ENCODE measurements at regions not wholly inside any gene's neighbourhood (a gene's known extent, or its start where the extent isn't known, plus 50 kb on each side); places are given as distances from the start of the nearest gene placed in this dataset.

DNA sequence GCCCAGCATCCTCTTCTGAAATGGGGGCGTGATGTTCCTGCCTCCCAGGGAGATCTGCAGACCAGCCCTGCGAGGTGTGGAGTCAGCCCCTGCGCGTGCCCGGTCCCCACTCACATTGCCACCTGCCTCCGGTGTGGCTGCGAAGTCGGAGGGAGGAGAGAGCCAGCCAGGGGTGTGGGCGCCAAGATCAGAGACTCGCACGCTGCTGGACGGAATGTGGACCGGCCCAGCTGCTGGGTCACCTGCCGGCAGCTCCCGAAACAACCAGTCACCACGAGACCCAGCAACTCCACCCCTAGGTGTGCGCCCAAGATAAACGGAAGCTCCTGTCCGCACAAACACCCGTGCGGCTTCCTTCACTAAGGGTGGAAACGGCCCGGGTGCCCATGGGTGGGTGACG lies 51.1 kb upstream of the EGFL7 start:
- no peaks in the 10 kb centered on the region; the same call in 1 of the 2 replicates for H3K4me1 ChIP-seq
- H3K27me3 ChIP-seq = no peaks in the 10 kb centered on the region
- no peaks in the 10 kb centered on the region for H3K36me3 ChIP-seq
- H3K4me3 ChIP-seq (ENCODE audit: low read depth, low read length) = no peak overlapping the region
- no peak for DNase-seq
- TF ChIP-seq, protein P1, sequence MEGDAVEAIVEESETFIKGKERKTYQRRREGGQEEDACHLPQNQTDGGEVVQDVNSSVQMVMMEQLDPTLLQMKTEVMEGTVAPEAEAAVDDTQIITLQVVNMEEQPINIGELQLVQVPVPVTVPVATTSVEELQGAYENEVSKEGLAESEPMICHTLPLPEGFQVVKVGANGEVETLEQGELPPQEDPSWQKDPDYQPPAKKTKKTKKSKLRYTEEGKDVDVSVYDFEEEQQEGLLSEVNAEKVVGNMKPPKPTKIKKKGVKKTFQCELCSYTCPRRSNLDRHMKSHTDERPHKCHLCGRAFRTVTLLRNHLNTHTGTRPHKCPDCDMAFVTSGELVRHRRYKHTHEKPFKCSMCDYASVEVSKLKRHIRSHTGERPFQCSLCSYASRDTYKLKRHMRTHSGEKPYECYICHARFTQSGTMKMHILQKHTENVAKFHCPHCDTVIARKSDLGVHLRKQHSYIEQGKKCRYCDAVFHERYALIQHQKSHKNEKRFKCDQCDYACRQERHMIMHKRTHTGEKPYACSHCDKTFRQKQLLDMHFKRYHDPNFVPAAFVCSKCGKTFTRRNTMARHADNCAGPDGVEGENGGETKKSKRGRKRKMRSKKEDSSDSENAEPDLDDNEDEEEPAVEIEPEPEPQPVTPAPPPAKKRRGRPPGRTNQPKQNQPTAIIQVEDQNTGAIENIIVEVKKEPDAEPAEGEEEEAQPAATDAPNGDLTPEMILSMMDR (IDR thresholded peaks at IDR 0.05; ENCODE audit: low read depth, low read length) = no peak
- H3K9me3 ChIP-seq = no peaks in the 10 kb centered on the region

DNA sequence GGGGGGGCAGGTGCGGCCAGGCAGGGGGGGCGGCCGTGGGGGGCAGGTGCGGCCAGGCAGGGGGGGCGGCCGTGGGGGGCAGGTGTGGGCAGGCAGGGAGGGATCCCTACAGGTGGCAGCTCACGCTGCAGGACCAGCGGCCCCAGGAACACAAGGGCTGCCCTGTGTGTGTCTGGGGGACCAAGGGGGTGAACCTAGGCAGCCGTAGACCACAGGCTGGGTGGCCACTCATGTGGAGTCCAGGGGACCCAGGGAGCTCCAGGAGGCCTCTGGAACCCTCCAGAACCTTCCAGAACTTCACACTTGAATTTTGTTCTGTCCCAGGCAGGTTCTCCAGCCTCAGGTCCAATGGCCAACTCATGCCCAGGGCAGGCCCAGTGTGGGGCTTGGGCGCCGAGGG lies 51.6 kb upstream of the EGFL7 start:
- H3K36me3 ChIP-seq = no peaks in the 10 kb centered on the region
- TF ChIP-seq, protein P1 (IDR thresholded peaks at IDR 0.05; ENCODE audit: low read depth, low read length) = no peak
- no peaks in the 10 kb centered on the region; the same call in 1 of the 2 replicates for H3K4me1 ChIP-seq
- H3K27me3 ChIP-seq = no peaks in the 10 kb centered on the region
- no peak for DNase-seq
- no peaks in the 10 kb centered on the region for H3K9me3 ChIP-seq
- no peak overlapping the region for H3K4me3 ChIP-seq (ENCODE audit: low read depth, low read length)

DNA sequence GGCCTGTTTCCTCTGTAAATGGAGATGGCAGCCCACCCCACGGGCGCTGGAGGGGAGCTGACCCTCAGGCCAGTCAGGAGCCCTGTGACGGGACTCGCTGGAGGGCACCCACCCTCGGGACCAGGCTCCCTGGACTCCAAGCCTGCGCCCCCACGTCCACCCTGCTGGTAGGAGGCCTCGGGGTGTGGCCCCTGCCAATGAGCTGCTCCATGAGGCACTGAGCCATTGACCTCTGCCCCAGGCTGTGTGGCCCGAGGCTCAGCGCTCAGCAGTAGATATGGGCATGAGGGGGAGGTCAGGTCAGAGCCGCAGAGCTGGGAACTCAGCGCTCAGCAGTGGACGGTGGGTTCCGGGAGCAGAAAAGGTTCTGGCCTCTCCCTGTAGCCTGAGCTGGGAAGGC lies 52.3 kb upstream of the EGFL7 start:
- no peak overlapping the region for H3K4me3 ChIP-seq (ENCODE audit: low read depth, low read length)
- no peak for DNase-seq
- TF ChIP-seq, protein P1 (IDR thresholded peaks at IDR 0.05; ENCODE audit: low read depth, low read length) = no peak
- no peaks in the 10 kb centered on the region for H3K9me3 ChIP-seq
- no peaks in the 10 kb centered on the region; the same call in 1 of the 2 replicates for H3K4me1 ChIP-seq
- H3K27me3 ChIP-seq = no peaks in the 10 kb centered on the region
- H3K36me3 ChIP-seq = no peaks in the 10 kb centered on the region

DNA sequence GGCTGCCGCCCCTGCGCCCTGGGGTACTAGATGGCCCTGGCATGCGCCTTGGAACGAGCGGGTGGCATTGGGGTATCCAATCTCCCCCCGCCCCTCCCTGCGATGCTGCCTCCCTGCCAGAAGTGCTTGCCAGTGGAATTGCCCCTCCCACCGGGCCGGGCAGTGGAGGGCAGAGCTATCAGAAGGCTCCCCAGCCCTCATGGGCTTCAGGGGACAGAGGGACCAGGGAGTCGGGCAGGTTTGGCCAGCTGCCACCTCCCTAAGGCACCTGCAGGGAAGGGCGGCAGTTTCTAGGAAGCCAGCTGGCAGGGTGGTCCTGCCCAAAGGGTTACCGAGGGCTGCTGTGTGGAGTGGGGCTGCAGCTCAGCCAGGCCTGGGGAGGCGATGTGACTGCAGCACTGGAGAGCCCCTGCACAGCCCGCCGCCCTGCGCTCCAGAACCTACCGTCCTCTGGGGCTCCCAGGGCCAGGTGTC lies 52.8 kb upstream of the EGFL7 start:
- no peak overlapping the region for H3K4me3 ChIP-seq (ENCODE audit: low read depth, low read length)
- TF ChIP-seq, protein P1 (IDR thresholded peaks at IDR 0.05; ENCODE audit: low read depth, low read length) = no peak
- H3K9me3 ChIP-seq = no peaks in the 10 kb centered on the region
- no peaks in the 10 kb centered on the region for H3K36me3 ChIP-seq
- H3K27me3 ChIP-seq = no peaks in the 10 kb centered on the region
- DNase-seq = peak; percentile 45
- no peaks in the 10 kb centered on the region; the same call in 1 of the 2 replicates for H3K4me1 ChIP-seq

DNA sequence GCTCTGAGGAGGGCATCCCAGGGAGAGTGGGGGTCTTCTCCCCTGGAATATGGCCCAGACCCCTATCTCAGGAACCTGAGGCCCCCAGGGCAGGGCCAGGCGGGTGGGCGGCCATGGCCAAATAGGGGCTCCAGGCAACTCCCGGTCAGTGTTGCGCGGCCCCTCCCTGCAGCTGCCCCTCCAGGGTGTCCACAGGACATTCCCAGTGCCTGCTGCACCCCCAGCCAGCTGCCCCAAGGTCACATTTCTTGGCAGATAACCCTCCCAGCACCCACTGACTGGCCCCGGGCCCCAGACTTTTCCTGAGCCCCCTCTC lies 53.6 kb upstream of the EGFL7 start:
- no peak overlapping the region for H3K4me3 ChIP-seq (ENCODE audit: low read depth, low read length)
- no peaks in the 10 kb centered on the region for H3K36me3 ChIP-seq
- H3K4me1 ChIP-seq = no peaks in the 10 kb centered on the region; the same call in 1 of the 2 replicates
- TF ChIP-seq, protein P1 (IDR thresholded peaks at IDR 0.05; ENCODE audit: low read depth, low read length) = no peak
- DNase-seq = no peak
- no peaks in the 10 kb centered on the region for H3K9me3 ChIP-seq
- H3K27me3 ChIP-seq = no peaks in the 10 kb centered on the region

DNA sequence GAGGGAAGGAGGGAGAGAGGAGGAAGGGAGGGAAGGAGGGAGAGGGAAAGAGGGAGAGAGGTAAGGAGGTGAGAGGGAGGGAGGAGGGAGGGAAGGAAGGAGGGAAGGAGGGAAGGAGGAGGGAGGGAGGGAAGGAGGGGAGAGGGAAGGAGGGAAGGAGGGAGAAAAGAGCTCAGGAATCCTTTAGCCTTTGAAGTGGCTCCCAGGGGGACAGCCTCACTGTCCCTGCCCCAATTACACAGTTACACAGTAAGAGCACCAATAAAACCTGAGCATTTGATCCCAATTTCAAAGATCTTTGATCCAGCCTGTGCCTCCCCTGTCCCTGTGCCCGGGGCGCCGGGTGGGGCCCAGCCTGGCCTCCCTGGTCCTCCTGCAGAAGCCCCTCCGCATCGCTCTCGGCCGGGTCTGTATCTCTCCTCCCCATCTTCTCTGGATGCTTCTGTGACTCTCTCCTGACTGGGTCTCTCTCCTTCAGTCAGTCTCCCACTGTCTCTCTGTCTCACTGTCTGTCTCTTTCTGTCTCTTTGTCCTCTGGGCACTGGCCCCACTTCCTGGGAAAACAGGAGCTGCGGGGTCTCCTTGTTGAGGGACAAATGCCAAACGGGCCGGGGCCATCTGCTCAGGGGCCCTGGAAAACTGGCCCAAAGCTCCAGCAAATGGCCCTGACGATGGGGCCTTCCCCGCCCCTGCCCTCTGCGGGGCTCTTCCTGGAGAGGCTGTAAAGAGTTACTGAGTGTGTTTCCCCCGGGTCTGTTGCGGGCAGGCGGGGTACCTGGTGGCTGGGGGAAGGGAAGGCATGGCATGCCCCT lies 54.2 kb upstream of the EGFL7 start:
- Histone ChIP-seq H3K27me3 (no peaks in the 10 kb centered on the region), H3K4me1 (no peaks in the 10 kb centered on the region; the same call in 1 of the 2 replicates), H3K36me3 (no peaks in the 10 kb centered on the region), H3K9me3 (no peaks in the 10 kb centered on the region), H3K4me3 (ENCODE audit: low read depth, low read length) (no peak overlapping the region)
- TF ChIP-seq, protein P1 (IDR thresholded peaks at IDR 0.05; ENCODE audit: low read depth, low read length) = no peak
- no peak for DNase-seq

Data from BE2C (cell line).